ENCODE measurements at regions not wholly inside any gene's neighbourhood (a gene's known extent, or its start where the extent isn't known, plus 50 kb on each side); places are given as distances from the start of the nearest gene placed in this dataset.

- H3K79me2 ChIP-seq (ENCODE audit: insufficient read depth, low read length): no peaks in the 10 kb centered on the region
- peaks cover 9% of the 10 kb centered on the region for H3K4me1 ChIP-seq (ENCODE audit: insufficient read depth, low read length)
- no peak overlapping the region for H3K27ac ChIP-seq (ENCODE audit: low read depth, low read length)
- no peak overlapping the region for H3K4me2 ChIP-seq (ENCODE audit: insufficient read depth, low read length)
- H2AFZ ChIP-seq (ENCODE audit: low read length): no peak overlapping the region
- no peak for TF ChIP-seq CTCF (IDR thresholded peaks at IDR 0.05; ENCODE audit: extremely low read depth, low read depth, low read length)
- no peaks in the 10 kb centered on the region for H3K36me3 ChIP-seq (ENCODE audit: insufficient read depth, low read length)
- no peak for DNase-seq (ENCODE audit: insufficient read length, low spot score, missing footprints)
- H3K4me3 ChIP-seq (ENCODE audit: insufficient read depth, low read length): no peak overlapping the region
- H3K27me3 ChIP-seq (ENCODE audit: insufficient read depth, low read length): no peaks in the 10 kb centered on the region
- H3K9me3 ChIP-seq (ENCODE audit: low read depth, low read length): peaks cover 2% of the 10 kb centered on the region
- H4K20me1 ChIP-seq (ENCODE audit: insufficient read depth, low read length): no peaks in the 10 kb centered on the region
These were observed 398.0 kb downstream of the OTOL1 start for GRCh38 chr3:161894657-161895056.

- Histone ChIP-seq H4K20me1 (ENCODE audit: insufficient read depth, low read length) (no peaks in the 10 kb centered on the region), H3K36me3 (ENCODE audit: insufficient read depth, low read length) (no peaks in the 10 kb centered on the region)
These were observed 409.0 kb downstream of the OTOL1 start for GRCh38 chr3:161905520-161906132.

GRCh38 chr3:161913786-161914389, 417.3 kb downstream of the OTOL1 start:
- no peak overlapping the region for H2AFZ ChIP-seq (ENCODE audit: low read length)
- H3K4me1 ChIP-seq (ENCODE audit: insufficient read depth, low read length): peaks cover 21% of the 10 kb centered on the region
- TF ChIP-seq CTCF (IDR thresholded peaks at IDR 0.05; ENCODE audit: extremely low read depth, low read depth, low read length): no peak
- H3K9me3 ChIP-seq (ENCODE audit: low read depth, low read length): no peaks in the 10 kb centered on the region
- H3K79me2 ChIP-seq (ENCODE audit: insufficient read depth, low read length): no peaks in the 10 kb centered on the region
- no peaks in the 10 kb centered on the region for H3K36me3 ChIP-seq (ENCODE audit: insufficient read depth, low read length)
- peak; percentile 21 for DNase-seq (ENCODE audit: insufficient read length, low spot score, missing footprints)
- H3K27me3 ChIP-seq (ENCODE audit: insufficient read depth, low read length): no peaks in the 10 kb centered on the region
- H3K4me2 ChIP-seq (ENCODE audit: insufficient read depth, low read length): peak overlapping the region; percentile 73
- H3K27ac ChIP-seq (ENCODE audit: low read depth, low read length): peak overlapping the region; percentile 62
- H3K4me3 ChIP-seq (ENCODE audit: insufficient read depth, low read length): no peak overlapping the region
- no peaks in the 10 kb centered on the region for H4K20me1 ChIP-seq (ENCODE audit: insufficient read depth, low read length)

More at GRCh38 chr3:161905520-161906132, 409.0 kb downstream of the OTOL1 start:
- H3K4me3 ChIP-seq (ENCODE audit: insufficient read depth, low read length): no peak overlapping the region
- H3K9me3 ChIP-seq (ENCODE audit: low read depth, low read length): no peaks in the 10 kb centered on the region
- no peak for TF ChIP-seq CTCF (IDR thresholded peaks at IDR 0.05; ENCODE audit: extremely low read depth, low read depth, low read length)
- no peak overlapping the region for H2AFZ ChIP-seq (ENCODE audit: low read length)
- H3K4me2 ChIP-seq (ENCODE audit: insufficient read depth, low read length): no peak overlapping the region
- no peaks in the 10 kb centered on the region for H3K79me2 ChIP-seq (ENCODE audit: insufficient read depth, low read length)
- no peak for DNase-seq (ENCODE audit: insufficient read length, low spot score, missing footprints)
- no peaks in the 10 kb centered on the region for H3K27me3 ChIP-seq (ENCODE audit: insufficient read depth, low read length)
- no peaks in the 10 kb centered on the region for H3K4me1 ChIP-seq (ENCODE audit: insufficient read depth, low read length)
- no peak overlapping the region for H3K27ac ChIP-seq (ENCODE audit: low read depth, low read length)

- Histone ChIP-seq H3K9me3 (ENCODE audit: low read depth, low read length) (peaks cover 3% of the 10 kb centered on the region), H3K4me2 (ENCODE audit: insufficient read depth, low read length) (peak overlapping the region; percentile 73), H3K4me1 (ENCODE audit: insufficient read depth, low read length) (peaks cover 21% of the 10 kb centered on the region), H3K4me3 (ENCODE audit: insufficient read depth, low read length) (peak overlapping the region; percentile 42), H4K20me1 (ENCODE audit: insufficient read depth, low read length) (no peaks in the 10 kb centered on the region), H3K27me3 (ENCODE audit: insufficient read depth, low read length) (no peaks in the 10 kb centered on the region), H3K27ac (ENCODE audit: low read depth, low read length) (peak overlapping the region; percentile 62), H2AFZ (ENCODE audit: low read length) (peak overlapping the region; percentile 52), H3K79me2 (ENCODE audit: insufficient read depth, low read length) (no peaks in the 10 kb centered on the region), H3K36me3 (ENCODE audit: insufficient read depth, low read length) (no peaks in the 10 kb centered on the region)
- DNase-seq (ENCODE audit: insufficient read length, low spot score, missing footprints): peak; percentile 58
- peak; percentile 59 for TF ChIP-seq CTCF (IDR thresholded peaks at IDR 0.05; ENCODE audit: extremely low read depth, low read depth, low read length)
These were observed 418.3 kb downstream of the OTOL1 start for GRCh38 chr3:161914703-161915417.

Data from osteoblast (primary cell).